Astrocyte (in vitro differentiated cells and primary cell): ENCODE measurements at regions not wholly inside any gene's neighbourhood (a gene's known extent, or its start where the extent isn't known, plus 50 kb on each side); places are given as distances from the start of the nearest gene placed in this dataset.

Experiments used
- CTCF ChIP-seq: IDR thresholded peaks from 2 replicates; pipeline ENCODE4 v1.5.1; 2011; ENCODE audit warnings: low read depth, mild to moderate bottlenecking, inconsistent platforms, low read length, moderate library complexity; ENCODE audit not compliant: insufficient read depth
- EZH2 ChIP-seq: IDR thresholded peaks from 2 replicates; pipeline ENCODE4 v1.6.1; 2012; ENCODE audit warnings: mild to moderate bottlenecking, low read length, inconsistent platforms; ENCODE audit not compliant: insufficient read depth

- TF ChIP-seq CTCF (no peak), EZH2 (no peak)
Observed at GRCh38 chr7:1309290-1309689, 76.6 kb downstream of the UNCX start.
